ENCODE measurements at regions not wholly inside any gene's neighbourhood (a gene's known extent, or its start where the extent isn't known, plus 50 kb on each side); places are given as distances from the start of the nearest gene placed in this dataset.
"Not testable (repeated sequence)": the region's sequence is repeated elsewhere in the genome, so short reads cannot be mapped to it uniquely, and the experiment has no call there.

DNA sequence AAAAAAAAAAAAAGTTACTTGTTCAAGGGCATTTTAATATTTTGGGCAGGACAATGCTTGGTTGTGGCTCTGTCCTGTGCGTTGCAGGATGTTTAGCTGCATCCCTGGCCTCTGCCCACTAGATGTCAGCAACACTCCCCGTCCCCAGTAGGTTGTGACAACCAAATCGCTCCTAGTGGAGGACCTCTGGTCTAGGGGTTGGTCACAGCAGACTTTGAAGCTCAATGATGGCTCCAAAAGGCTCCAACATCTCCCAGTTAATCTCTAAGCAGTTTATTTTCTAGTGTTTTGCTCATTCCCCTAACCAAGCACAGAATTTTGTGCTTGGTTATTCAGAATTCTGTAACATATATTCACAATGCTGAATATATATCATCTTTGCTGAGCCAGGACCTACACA lies 67.0 kb downstream of the CHRNA1 start:
- peak; percentile 7 for DNase-seq

DNA sequence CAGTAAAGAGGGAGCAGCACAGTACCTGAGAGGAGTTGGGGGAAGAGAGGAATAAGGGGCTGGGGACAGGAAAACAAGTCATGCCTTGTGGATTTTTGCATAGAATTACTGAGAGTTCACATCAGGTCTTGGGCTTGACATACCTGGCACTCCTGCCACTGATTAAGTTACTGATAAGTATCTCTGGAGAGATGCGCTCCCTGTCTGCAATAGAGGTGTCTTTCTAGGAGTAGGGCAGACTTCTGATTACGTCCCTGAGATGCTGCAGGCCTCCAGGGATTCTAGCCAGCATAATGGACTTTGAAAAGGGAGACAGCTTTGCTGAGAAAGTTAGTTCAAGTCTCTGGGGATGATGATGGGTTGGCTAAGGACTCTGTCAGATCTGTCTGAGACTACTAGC lies 69.4 kb downstream of the CHRNA1 start:
- DNase-seq, result no peak

DNA sequence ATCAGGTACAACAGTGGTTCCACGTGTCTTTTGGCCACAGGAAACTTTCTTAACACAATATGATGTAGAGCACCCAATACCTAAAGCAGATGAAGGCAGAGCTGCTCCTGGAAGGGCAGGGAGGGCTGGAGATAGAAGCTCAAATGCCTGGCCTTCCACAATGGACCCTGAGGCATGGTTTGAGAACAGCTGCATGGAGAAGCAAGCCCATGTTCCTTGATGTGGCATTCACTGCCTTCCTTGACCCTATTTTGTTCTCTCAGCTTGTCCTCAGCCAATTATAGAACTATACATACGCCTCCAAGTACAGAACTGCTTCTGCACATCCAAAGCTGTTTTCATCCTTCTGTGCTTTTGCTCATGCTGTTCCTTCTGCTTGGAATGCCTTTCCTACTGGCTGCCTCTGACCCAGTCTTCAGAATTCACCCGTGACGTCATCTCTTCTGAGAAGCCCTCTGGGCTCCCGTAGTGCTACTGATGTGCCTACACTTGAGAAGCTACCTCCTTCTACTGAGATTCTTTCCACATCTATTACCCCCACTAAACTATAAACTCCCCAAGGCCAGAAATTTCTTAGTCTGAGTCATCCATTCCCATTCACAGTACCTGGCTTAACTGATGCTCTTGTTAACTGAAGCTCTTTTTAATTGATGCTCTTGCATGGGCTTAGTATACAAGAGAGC lies 69.9 kb downstream of the CHRNA1 start:
- no peak for DNase-seq

DNA sequence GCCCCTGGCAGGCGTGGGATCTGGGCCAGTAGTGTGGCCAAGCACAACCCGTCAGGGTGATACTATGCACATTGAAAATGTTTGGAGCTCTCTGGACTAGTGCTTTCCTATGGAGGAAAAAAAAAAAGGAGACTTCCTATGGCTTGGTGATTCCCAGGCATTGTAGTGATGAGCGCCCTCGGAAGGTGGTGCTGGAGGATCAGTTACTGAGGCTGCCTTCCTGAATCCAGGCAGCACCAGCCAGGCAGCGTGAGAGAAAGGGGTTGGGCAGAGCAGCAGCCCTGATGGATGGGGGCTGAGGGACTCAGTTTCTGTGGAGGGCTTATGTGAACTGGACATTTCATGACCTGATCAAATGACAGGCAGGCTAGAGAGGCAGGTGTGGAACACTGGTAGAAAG lies 70.9 kb downstream of the CHRNA1 start:
- no peak for DNase-seq

DNA sequence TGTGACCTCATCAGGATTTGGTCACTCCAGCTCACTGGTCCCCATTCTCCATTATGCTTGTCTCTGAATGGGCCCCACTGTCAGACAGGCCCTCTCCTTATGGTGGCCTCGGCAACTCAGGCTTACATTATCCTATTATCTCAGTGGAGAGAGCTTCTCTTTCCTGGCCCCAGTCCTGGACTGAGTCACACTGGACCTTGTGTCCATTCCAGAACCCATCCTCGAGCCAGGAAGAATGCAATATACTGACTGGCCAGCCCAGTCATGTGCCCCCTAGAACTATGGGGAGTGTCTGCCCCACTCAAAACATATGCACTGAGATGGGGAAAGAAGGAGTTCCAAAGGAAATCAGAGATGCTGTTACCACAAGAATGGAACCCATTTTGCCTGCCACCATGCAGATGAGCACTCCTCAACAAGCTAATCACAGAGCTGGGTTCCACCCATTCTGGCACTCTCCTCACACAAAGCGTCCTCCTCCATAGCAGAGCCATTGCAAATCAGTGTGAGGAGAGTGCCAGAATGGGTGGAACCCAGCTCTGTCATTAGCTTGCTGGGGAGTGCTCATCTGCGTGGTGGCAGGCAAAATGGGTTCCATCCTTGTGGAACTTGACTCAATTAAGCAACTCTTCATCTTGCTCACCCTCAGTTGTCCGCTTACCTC lies 71.9 kb downstream of the CHRNA1 start:
- no peak for DNase-seq

DNA sequence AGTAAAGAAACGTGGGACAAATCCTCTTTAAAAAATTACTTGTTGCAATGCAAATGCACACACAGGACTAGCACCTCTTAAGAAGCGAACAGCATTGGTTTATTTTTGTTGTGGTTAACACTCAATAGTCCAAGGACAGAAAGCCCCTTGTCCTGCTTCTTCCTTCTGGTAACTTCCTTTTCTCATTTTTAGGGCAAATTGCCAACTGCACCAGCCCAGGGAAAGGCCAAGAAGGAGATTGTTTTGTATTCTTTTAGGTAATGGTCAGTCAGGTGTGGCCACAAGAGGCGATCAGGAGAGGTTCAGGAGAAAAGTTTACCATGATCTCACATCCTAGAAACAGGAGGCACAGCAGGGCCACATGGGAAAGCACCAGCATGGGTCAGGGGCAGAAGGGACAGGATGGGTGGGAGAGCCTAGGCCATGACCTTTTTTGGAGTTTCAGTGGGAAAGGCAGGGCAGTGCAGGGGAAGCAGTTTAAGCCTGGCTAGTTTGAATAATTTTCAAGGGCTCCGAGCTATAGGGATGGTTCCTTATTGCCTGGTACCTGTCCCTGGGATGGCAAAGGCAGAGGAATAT lies 73.0 kb downstream of the CHRNA1 start:
- DNase-seq, result no peak

DNA sequence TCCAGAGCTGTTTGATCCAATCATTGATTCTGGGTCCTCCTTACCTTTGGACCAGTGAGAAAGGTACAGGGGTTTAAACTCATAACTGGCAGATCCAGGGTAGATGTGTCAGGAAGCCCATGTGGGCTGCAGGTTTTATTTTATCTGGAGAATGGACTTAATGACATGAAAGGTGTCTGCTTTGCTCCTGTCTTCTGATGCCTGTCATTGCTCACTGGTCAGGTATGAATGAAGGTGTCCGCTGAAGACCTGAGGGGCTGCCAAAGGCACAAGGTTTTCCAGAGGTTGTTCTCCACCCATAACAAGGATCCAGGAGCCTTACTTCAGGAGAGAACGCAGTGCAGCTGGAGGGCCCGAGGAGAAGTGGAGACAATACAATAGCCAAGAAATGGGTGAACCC lies 74.2 kb downstream of the CHRNA1 start:
- DNase-seq, result no peak

DNA sequence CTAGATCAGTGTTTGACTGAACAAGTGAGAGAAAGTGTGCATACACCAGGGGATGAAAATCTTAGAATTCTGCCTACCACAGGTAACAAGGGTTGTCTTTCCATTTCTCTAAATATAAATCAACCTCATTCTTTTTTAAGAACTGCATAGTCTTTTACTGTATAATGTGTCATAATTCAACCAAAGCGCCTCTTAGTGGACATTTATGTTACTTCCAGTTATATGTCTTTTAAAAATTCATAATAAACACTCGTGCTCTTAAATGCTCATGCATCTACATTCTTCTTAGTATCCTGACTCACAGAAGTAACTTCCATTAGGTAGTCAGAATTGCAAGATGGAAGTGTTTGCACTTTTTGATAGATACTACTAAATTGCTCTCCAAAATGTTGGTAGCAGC lies 76.2 kb downstream of the CHRNA1 start:
- peak; percentile 5 for DNase-seq

DNA sequence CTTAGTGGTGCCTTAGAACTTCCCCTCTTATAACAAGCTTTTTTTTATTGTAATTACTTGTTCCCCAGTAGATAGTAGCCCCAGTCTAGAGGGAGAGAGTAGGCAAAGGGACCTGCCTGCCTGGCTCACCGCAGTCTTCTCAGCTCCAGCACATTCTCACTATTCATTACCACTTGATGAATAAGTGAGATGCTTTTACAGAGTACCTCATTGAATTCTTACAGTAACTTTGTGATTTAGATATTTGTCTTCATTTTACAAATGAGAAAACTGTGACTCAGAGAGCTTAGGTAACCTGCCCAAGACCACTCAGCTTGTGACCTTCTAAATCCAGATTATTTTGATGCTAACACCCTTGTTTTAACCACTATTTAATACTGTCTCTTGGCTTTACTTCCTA lies 77.8 kb downstream of the CHRNA1 start:
- no peak for DNase-seq

DNA sequence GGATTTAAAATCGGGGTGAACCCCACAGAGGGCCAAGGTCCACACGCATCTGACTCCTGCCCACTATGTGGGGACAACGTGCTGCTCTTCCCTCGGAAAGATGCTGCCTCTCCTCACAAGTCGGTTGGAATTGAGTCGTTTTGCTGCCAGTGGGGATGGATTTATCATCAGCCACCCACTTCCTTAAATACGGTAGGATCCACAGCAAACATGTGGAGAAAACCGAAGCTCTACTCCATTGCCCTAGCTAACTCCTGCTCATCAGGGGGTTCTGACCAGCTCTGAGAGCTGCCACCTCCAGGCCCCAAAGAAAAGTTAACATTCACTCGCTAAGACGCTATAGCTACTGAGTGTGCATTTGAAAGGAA lies 80.9 kb downstream of the CHRNA1 start:
- no peak for DNase-seq

DNA sequence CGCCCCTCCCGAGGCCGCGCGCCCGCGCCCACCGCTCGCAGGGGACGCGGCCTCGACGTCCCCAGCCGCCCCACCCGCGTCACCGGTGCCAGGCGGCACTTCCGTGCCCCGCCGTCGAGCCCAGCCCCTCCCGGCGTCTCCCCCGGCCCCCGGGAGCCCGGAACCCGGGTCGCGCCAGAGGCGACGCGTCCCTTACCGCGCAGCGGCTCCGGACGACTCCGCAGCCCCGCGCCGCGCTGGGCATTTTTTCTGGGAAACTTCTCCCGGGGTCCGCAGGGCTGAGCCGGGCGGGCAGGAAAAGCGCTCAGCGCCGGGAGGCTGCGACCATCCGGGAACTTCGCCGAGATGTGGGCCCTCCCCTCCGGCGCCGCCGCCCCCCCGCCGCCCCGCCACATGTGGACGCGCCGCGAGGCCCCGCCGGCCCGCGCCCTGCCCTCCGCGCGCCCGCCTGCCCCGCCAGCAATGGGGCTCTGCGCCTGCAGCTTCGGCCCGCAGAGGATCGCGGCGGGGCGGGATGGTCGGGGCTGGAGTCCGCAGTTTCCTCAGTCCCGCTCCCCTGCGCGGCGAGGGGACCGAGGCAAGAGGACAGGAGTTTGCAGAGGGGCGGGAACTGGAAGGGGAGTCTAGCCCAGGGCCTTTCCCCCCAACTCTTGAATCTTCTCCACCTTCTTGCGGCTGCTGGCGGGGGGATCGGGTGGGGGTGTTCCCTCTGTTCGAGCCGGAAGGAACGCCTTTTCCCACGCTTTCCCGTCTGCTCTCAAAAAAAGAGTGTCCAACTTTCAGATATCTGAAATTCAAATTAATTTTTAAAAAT lies 81.5 kb downstream of the CHRNA1 start:
- DNase-seq, result no peak

DNA sequence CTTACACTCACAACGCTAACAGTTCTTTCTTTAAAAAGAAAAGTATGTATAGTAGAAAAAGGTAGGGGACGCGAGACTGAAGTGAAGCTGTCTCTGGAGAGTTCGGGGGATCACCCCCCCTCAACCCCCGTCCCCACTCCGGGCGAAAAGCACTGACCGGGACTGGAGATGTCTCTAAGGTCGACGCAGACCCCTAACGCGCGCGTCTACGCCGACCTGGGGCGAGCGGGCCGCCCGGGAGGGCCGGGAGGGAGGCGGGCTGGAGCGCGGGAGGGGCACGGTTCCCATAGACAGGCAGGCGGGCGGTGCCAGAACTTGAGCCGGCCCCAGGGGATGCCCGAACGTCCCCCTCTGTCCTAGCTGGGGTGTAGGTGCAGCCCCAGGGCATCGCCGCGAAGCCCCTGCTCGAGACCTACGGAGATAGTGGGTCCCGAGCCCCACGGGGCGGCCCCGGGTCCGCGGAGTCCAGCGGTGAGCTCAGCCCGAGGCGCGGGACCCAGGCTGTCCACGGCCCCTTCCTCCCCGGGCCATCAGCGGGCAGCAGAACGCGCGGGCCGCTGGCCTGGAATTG lies 82.2 kb downstream of the CHRNA1 start:
- no peak for DNase-seq

DNA sequence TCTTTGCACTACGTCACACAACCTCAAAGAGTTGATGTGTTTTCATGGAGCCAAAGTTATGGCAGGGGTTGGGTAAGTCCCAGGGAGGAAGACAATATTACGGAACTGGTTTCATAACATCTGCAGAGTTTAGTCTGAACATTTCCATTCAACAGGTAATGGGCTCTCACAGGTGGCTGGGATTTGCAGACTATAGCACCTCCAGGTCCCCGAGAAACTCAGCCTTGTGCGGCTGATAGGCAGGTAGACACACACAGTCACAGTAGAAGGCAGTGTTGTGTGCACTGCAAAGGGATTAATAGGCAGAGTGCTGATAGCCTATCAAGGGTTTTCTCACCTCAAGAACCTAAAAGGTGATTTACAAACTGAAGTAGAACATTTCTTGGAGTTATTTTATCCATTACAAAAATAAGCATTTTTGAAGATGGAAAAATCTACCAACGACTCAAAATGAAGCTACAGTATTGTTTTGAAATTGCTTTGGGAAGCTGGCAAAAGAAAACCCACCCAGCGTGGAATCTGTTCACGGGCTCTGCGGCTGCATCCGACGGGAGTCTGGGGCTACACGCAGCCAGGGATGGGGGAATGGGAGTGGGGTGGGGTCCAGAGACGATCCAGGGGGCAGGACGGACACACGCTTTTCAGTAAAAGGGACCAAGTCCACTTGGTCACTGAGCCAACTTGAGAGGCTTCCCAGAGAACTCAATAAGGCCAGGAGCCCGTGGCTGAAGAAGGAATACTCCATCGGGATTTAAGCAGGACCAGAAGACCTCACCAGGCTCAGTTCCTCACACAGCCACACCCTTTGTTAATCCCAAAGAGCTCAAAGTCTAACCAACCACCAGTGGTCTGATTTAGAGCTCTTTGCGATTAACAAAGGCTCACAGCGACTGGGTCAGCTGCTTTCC lies 82.9 kb downstream of the CHRNA1 start:
- no peak for DNase-seq

DNA sequence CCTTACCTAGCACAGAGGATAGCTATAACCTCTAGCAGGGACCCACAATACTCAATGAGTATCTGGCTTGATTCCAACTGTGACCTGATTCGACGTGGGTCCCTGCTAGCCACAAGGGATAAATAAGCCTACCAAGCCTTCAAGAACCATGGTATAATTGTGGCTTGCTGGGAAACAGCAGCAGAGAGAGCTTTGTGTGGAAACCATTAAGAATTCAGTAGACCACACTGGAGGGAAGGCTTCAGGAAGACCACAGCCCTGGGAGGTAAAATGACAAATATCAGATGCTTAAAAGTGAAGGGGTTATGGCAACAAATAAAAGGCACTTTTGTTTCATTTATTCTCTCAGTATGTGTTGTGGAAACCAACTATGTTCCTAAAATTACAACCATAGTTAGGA lies 82.6 kb upstream of the WIPF1 start:
- no peak for DNase-seq

DNA sequence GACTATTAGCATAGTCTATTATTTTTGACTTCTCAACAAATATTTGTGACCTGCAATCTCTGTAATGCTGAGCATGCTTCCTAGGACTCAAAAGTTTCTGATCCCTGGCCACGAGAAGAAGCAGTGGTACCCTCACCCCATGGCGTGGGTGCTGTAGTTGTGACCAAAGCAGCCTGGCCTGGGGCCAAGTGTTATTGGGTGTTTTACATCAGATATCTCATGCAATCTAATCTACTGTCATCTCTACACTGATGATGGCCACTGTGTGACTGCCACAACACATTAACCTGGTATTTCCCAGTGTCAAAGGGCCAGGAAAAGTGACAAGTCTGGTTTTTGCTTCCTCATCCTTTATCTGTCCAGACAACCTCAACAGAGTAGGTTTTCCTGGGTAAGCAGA lies 80.8 kb upstream of the WIPF1 start:
- DNase-seq, result no peak

DNA sequence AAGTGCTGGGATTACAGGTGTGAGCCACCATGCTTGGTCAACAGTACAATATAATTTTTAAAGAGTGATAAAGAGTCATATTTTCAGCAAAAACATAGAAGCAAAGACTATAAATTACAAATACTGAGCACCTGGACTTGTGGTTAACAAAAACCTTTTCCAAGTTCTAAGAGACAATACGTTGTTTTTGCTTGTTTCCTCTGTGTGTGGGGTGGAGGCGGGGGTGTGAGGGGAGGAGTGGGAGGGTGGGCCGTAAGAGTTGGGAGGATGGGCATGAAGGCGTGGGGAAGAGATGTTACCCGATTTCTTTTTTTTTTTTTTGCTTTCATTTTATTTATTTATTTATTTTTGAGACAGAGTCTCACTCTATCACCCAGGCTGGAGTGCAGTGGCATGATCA lies 78.0 kb upstream of the WIPF1 start:
- DNase-seq, result no peak

DNA sequence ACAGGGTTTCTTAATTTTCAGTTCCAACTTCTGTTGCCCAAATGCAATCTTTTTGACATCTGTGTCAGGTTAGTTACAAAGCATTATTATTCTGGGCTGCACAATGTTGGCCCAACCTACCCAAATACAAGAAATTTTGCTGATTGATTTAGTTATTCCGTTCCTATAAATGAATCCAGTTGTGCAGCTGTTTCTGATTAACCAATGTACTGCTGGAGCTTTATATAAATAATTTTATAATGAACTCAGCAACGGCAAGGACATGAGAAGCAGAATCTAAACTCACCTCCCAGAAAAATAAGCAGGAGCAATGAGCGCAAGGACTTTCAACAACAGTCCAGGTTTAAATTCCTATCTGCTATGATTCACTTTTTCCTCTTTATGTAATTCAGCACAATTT lies 76.3 kb upstream of the WIPF1 start:
- no peak for DNase-seq

DNA sequence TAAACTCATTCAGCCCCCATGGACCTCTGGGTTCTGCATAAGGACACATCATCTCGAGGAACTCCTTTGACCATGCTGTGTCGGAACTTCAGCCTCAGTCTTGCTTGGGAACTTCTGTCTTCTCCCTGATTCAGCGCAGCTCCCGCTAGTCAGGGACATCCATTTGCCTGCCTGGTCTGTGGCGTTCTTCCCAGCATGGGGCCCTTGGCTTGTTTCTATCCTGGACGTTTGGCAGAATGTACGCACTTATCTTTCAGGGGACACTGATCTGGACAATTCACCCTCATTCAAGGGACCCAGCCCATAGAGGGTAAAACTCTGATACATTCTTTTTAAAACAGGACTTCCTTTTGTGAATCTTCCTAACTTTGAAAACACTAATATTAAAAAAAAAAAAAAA lies 75.8 kb upstream of the WIPF1 start:
- DNase-seq, result no peak

DNA sequence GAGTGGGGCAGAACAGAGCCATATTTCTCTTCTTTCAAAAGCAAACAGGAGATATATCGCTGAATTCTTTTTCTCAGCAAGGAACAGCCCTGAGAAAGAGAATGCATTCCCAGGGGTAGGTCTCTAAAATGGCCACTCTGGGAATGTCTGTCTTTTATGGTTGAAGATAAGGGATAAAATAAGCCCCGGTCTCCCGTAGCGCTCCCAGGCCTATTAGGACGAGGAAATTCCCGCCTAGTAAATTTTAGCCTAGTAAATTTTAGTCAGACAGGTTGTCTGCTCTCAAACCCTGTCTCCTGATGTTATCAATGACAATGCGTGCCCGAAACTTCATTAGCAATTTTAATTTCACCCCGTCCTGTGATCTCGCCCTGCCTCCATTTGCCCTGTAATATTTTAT lies 73.9 kb upstream of the WIPF1 start:
- DNase-seq, result not testable (repeated sequence)

DNA sequence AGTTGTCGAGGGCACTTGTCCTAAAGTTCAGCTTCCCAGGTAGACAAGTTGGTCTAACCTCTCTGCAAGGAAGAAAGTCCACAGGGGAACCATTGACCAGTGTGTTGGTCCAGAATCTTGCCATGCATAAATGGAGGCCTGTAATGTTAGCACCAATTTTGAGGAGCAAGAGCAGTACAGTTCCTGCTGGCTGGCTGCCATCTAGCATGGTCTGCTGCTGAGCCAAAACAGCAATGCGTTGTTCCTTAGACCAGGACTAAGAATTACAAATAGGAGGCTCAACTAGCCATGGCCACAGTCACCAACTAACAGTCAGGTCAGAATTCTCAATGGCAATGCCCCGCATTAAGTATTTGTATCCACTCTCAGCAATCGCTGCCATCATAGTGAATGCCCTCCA lies 72.8 kb upstream of the WIPF1 start:
- no peak for DNase-seq

DNA sequence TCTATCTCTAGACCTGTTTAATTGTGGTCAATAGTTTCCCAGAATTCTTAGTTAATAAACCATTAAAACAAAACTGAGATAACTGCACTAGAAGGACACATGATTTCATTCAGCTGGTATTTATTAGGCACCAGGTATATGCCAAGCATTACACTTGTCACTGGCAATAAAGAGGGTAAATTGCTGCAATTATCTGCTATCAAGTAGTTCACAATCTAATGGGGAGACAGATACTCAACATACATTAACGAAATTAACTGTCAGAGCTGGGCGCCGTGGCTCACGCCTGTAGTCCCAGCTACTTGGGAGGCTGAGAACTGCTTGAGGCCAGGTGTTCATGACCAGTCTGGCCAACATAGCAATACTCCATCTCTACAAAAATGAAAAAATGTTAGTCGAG lies 71.7 kb upstream of the WIPF1 start:
- DNase-seq, result no peak

DNA sequence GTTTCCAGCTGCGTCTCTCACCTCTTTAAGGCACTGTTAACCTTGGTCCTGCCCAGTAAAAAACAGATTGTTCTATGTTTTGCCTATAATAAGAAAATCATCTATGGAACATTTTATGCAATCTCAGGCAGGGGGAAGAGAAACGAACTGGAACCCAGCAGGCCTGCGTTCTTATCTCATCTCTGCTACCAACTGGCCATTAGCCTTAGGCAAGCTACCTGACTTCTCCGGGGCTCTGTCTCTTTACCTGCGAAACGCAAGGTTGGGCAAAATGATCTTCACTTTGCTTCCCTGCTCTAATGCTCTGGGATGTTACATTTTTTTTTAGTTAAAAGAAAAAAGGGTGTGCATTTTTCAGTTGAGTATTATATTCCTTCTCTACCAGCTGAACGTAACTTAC lies 70.5 kb upstream of the WIPF1 start:
- DNase-seq, result no peak

All from DMS153 (cell line).